Tibial artery (tissue), 4 donors: ENCODE measurements at regions not wholly inside any gene's neighbourhood (a gene's known extent, or its start where the extent isn't known, plus 50 kb on each side); places are given as distances from the start of the nearest gene placed in this dataset.

Source experiments
- DNase-seq, 2 donors: peaks; one replicate each; pipeline ENCODE4 v3.0.0-alpha.2; 2019
- H3K27ac ChIP-seq, 2 donors: fragments of 200-600 bp; sonication (generic) in 1 of 2; 1 replicate in 1 of 2; 2 replicates in 1 of 2; pipeline ENCODE4 v1.5.1; 2018 to 2019; ENCODE audit warnings: mild to moderate bottlenecking in 1 of 2
- H3K27me3 ChIP-seq, 2 donors: fragments of 200-600 bp; sonication (generic) in 1 of 2; one replicate each; pipeline versions ENCODE4 v1.5.1 to v1.6.0; 2016 to 2019
- H3K36me3 ChIP-seq, 3 donors: fragments of 200-600 bp; sonication (generic) in 2 of 3; one replicate each; pipeline ENCODE4 v1.5.1; 2016 to 2019; ENCODE audit warnings: mild to moderate bottlenecking in 2 of 3
- H3K4me1 ChIP-seq, 4 donors: fragments of 200-600 bp; sonication (generic) in 2 of 4; 1 replicate in 3 of 4; 2 replicates in 1 of 4; pipeline ENCODE4 v1.5.1; 2016 to 2019
- H3K4me3 ChIP-seq, 2 donors: fragments of 200-600 bp; sonication (generic) in 1 of 2; 1 replicate in 1 of 2; 2 replicates in 1 of 2; pipeline ENCODE4 v1.5.1; 2018 to 2019; ENCODE audit warnings: mild to moderate bottlenecking in 2 of 2
- H3K9me3 ChIP-seq, 3 donors: fragments of 200-600 bp; sonication (generic) in 1 of 3; one replicate each; pipeline ENCODE4 v1.5.1; 2016 to 2019
- intact Hi-C: fragments of 100-400 bp; cut with DNase I; formaldehyde crosslinking; loops from one replicate; pipeline ENCODE4 v1.15.0; 2023; ENCODE audit warnings: low total_unique reads
- TF ChIP-seq, protein P1 (sequence below), 2 experiments: fragments of 200-600 bp in 1 of 2; fragments of 450-650 bp in 1 of 2; IDR thresholded peaks; one replicate each; pipeline ENCODE4 v1.5.1; 2017 to 2019; ENCODE audit warnings: antibody characterized with exemption in 2 of 2, mild to moderate bottlenecking in 1 of 2, moderate library complexity in 1 of 2

DNA sequence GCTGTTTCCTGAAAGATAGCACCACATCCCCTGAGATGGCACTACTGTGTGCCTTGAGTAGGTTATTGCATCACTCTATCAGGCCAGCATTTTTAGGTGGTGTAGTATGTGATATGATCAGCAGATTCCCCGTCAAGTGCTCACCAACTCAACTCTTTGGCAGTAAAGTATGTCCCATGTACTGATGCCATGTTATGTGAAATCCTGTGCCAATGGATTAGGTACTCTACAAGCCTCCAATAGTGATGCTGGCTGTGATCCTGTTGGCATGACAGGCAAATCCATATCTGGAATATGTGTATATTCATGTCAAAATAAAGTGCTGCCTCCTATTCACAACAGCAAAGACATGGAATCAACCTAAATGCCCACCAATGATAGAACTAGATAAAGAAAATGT is 137.2 kb upstream of the CAMK1G start:
- TF ChIP-seq, protein P1, sequence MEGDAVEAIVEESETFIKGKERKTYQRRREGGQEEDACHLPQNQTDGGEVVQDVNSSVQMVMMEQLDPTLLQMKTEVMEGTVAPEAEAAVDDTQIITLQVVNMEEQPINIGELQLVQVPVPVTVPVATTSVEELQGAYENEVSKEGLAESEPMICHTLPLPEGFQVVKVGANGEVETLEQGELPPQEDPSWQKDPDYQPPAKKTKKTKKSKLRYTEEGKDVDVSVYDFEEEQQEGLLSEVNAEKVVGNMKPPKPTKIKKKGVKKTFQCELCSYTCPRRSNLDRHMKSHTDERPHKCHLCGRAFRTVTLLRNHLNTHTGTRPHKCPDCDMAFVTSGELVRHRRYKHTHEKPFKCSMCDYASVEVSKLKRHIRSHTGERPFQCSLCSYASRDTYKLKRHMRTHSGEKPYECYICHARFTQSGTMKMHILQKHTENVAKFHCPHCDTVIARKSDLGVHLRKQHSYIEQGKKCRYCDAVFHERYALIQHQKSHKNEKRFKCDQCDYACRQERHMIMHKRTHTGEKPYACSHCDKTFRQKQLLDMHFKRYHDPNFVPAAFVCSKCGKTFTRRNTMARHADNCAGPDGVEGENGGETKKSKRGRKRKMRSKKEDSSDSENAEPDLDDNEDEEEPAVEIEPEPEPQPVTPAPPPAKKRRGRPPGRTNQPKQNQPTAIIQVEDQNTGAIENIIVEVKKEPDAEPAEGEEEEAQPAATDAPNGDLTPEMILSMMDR (IDR thresholded peaks at IDR 0.05): no peak
- Histone ChIP-seq H3K27me3 (no peaks in the 10 kb centered on the region), H3K27ac (no peak overlapping the region), H3K4me1 (no peaks in the 10 kb centered on the region), H3K9me3 (no peaks in the 10 kb centered on the region), H3K4me3 (no peak overlapping the region), H3K36me3 (no peaks in the 10 kb centered on the region)
- intact Hi-C loops: no loop called here
- no peak for DNase-seq

DNA sequence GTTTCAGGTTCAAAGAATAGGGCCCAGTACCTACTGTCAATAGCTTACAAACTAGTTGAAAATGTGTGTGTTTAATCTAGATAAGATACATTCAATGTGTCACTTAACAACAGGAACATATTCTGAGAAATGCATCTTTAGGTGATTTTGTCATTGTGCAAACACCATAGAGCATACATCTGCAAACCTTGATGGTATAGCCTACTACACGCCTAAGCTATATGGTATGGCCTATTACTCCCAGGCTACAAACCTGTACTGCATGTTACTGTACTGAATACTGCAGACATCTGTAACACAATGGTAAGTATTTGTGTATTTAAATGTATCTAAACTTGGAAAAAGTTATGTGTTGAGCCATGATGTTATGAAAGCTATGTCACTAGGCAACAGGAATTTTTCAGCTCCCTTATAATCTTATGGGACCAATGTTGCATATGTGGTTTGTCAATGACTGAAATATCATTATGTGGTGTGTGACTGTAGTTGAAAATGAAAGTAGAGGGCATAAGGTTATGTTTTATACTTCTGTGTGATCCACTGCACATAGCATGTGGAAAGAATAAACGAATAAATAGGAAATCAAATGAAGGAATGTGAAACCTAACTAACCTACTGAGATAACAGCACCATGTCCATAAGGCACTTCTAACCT is 129.0 kb upstream of the CAMK1G start:
- H3K9me3 ChIP-seq: no peaks in the 10 kb centered on the region
- H3K4me1 ChIP-seq: no peaks in the 10 kb centered on the region
- DNase-seq: no peak
- intact Hi-C loops: no loop called here
- TF ChIP-seq, protein P1 (IDR thresholded peaks at IDR 0.05): no peak
- H3K27me3 ChIP-seq: no peaks in the 10 kb centered on the region
- H3K36me3 ChIP-seq: no peaks in the 10 kb centered on the region
- no peak overlapping the region for H3K27ac ChIP-seq
- H3K4me3 ChIP-seq: no peak overlapping the region

DNA sequence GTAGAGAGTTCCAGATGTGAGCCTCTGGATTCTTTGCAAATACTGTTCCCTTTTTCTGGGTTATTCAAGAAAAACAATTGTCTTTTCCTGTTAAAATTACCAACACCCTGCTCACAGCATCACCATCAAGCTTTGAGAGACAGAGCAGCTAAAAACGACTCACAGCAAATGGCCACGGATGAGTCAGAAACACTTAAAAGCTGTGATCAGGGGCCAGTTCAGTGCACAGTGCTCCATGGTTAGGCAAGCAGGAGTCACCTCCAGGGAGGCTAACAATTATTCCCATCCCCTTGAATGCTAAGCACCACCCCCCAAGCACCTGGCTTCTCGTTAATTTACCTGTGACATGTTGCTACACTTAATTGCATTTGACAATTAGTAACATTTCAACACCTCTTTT is 128.4 kb upstream of the CAMK1G start:
- H3K27ac ChIP-seq: no peak overlapping the region
- no peaks in the 10 kb centered on the region for H3K9me3 ChIP-seq

DNA sequence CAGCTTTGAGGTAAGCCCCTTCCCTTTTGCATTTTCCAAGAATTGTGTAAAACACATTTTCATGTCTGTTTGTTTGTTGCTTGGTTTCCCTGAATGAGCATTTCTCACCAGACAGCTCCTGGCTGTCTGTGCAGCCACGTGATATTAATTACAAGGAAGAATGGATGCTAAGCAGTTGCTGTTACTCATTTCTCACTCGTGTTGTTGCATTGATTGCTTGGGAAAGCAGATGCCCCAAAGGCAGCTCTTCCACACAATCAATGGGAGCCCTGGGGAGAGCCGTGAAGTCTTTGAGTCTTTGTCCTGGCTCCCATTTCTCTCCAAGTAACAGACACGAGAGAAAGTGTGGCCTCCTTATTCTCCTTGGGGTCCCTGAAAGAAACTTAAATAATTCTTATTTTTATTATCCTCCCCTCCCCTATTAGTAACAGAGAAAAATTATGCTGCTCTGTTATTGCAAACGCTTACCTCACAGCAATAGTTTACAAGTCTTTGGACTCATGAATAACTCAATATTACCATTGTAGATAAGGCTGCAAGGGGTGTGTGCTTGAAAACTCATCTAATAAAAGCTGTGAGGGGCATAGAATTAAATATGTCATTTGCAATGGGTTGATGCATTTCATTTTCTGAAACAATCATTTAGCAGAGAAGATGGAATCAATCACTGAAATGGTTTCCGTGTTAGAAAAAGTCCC is 127.7 kb upstream of the CAMK1G start:
- H3K27ac ChIP-seq: no peak overlapping the region
- no peak overlapping the region for H3K4me3 ChIP-seq
- H3K4me1 ChIP-seq: no peaks in the 10 kb centered on the region
- no peaks in the 10 kb centered on the region for H3K36me3 ChIP-seq
- intact Hi-C loops: no loop called here
- no peak for DNase-seq
- no peaks in the 10 kb centered on the region for H3K27me3 ChIP-seq
- H3K9me3 ChIP-seq: no peaks in the 10 kb centered on the region
- TF ChIP-seq, protein P1 (IDR thresholded peaks at IDR 0.05): no peak

More for the DNA sequence above, 128.4 kb upstream of the CAMK1G start:
- H3K4me3 ChIP-seq: no peak overlapping the region
- TF ChIP-seq, protein P1 (IDR thresholded peaks at IDR 0.05): no peak
- DNase-seq: no peak
- intact Hi-C loops: no loop called here
- H3K4me1 ChIP-seq: no peaks in the 10 kb centered on the region
- H3K36me3 ChIP-seq: no peaks in the 10 kb centered on the region
- no peaks in the 10 kb centered on the region for H3K27me3 ChIP-seq

DNA sequence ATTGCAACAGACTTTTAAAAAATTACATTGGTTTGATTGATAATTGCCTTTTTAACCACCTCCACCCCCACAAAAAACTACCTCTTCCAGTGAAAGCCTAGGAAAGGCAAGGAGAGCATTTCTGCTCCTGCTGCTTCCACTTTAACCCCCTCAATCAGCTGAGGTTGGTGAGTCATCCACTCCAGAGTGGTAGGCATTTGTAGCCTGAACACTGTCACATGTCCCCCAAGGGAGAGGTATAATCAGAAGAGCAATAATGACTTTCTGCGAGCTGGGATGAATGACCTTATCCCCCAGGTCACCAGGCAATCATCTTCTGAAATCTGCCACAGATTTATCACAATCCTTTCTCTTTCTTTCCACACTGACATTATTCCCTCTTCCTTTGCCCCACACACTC is 126.6 kb upstream of the CAMK1G start:
- no peaks in the 10 kb centered on the region for H3K4me1 ChIP-seq
- no peaks in the 10 kb centered on the region for H3K27me3 ChIP-seq
- H3K9me3 ChIP-seq: peaks cover 0 to 8% (median 0%) of the 10 kb centered on the region in 3 donors
- DNase-seq: no peak
- intact Hi-C loops: no loop called here
- TF ChIP-seq, protein P1 (IDR thresholded peaks at IDR 0.05): no peak
- H3K27ac ChIP-seq: no peak overlapping the region
- no peaks in the 10 kb centered on the region for H3K36me3 ChIP-seq
- H3K4me3 ChIP-seq: no peak overlapping the region
